Stimulated activated CD4-positive, alpha-beta T cell treated with anti-CD3 and anti-CD28 coated beads, Interleukin-4, amount 100 ng/mL, for 1 hour (primary cell): ENCODE measurements at regions not wholly inside any gene's neighbourhood (a gene's known extent, or its start where the extent isn't known, plus 50 kb on each side); places are given as distances from the start of the nearest gene placed in this dataset.

Experiments used
- DNase-seq: peaks from one replicate; pipeline ENCODE4 v3.0.0-alpha.2; 2020

- DNase-seq, result no peak
These were observed 208.0 kb downstream of the NR2F2 start for GRCh38 chr15:96538491-96538890.

- DNase-seq, result no peak
These were observed 209.8 kb downstream of the NR2F2 start for GRCh38 chr15:96540283-96540682.

GRCh38 chr15:96542130-96542770, 211.8 kb downstream of the NR2F2 start:
- DNase-seq, result no peak

- no peak for DNase-seq
These were observed 213.8 kb downstream of the NR2F2 start for GRCh38 chr15:96544162-96544756.

- no peak for DNase-seq
These were observed 218.6 kb downstream of the NR2F2 start for GRCh38 chr15:96549136-96549535.

GRCh38 chr15:96551196-96551595, 220.7 kb downstream of the NR2F2 start:
- DNase-seq, result no peak

GRCh38 chr15:96551722-96552121, 221.2 kb downstream of the NR2F2 start:
- DNase-seq, result no peak

GRCh38 chr15:96553006-96553405, 222.5 kb downstream of the NR2F2 start:
- no peak for DNase-seq

GRCh38 chr15:96553451-96553850, 223.0 kb downstream of the NR2F2 start:
- DNase-seq, result no peak

- no peak for DNase-seq
These were observed 223.4 kb downstream of the NR2F2 start for GRCh38 chr15:96553931-96554330.

GRCh38 chr15:96554541-96554940, 224.0 kb downstream of the NR2F2 start:
- DNase-seq, result no peak

GRCh38 chr15:96559087-96559486, 228.6 kb downstream of the NR2F2 start:
- DNase-seq, result no peak

GRCh38 chr15:96559631-96560030, 229.1 kb downstream of the NR2F2 start:
- DNase-seq, result no peak

- no peak for DNase-seq
These were observed 229.9 kb downstream of the NR2F2 start for GRCh38 chr15:96560246-96560895.

GRCh38 chr15:96561593-96561992, 231.1 kb downstream of the NR2F2 start:
- DNase-seq, result no peak

- no peak for DNase-seq
These were observed 234.0 kb downstream of the NR2F2 start for GRCh38 chr15:96564546-96564945.

- DNase-seq, result no peak
These were observed 234.8 kb downstream of the NR2F2 start for GRCh38 chr15:96565266-96565665.

- no peak for DNase-seq
These were observed 244.3 kb downstream of the NR2F2 start for GRCh38 chr15:96574782-96575181.

- DNase-seq, result no peak
These were observed 246.1 kb downstream of the NR2F2 start for GRCh38 chr15:96576596-96576995.

GRCh38 chr15:96578393-96578792, 247.9 kb downstream of the NR2F2 start:
- DNase-seq, result no peak

GRCh38 chr15:96581371-96581770, 250.9 kb downstream of the NR2F2 start:
- DNase-seq, result no peak

- DNase-seq, result no peak
These were observed 252.0 kb downstream of the NR2F2 start for GRCh38 chr15:96582473-96582872.

- no peak for DNase-seq
These were observed 253.2 kb downstream of the NR2F2 start for GRCh38 chr15:96583671-96584070.
